Activated gamma-delta T cell treated with anti-CD3 and anti-CD28 coated beads, Interleukin-2, amount 50 U/mL, for 16 hours (primary cell): ENCODE measurements at regions not wholly inside any gene's neighbourhood (a gene's known extent, or its start where the extent isn't known, plus 50 kb on each side); places are given as distances from the start of the nearest gene placed in this dataset.

Source experiments
- DNase-seq: peaks from one replicate; pipeline ENCODE4 v3.0.0-alpha.2; 2020; ENCODE audit warnings: low read depth

DNA sequence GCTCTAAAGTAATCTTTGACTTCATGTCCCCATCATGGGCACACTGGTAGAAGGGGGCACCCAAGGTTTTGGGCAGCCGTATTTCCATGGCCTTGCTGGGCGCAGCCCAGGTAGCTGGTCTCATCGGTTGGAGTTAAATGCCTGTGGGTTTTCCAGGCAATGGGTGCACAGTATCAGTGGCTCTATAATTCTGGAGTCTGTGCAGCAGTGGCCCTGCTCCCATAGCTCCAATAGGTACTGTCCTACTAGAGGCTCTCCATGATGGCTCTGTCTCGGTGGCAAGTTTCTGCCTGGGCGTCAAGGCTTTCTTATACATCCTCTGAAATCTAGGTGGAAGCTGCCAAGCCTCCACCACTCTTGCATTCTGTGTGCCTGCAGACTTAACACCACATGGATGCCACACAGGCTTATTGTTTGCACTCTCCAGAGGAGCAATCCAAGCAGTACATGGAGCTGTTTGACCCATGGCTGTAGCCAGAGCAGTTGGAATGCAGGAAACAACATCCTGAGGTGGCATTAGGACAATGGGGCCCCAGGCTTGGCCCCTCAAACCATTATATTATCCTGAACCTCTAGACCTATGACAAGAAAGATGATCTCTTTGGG, 60.5 kb upstream of the UGT8 start:
- no peak for DNase-seq

DNA sequence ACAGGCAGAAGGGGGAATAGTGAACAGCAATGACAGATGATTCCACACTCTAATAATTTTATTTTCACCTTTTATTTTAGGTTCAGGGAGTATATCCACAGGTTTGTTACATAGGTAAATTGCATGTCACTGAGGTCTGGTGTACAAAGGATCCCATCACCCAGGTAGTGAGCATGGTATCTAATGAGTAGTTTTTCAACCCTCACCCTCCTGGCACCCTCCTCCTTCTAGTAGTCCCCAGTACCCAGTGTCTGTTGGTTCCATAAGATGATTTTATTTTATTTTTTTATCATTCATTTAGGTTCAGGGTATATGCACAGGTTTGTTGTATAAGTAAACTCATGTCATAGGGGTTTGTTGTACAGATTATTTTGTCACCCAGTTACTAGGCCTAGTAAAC, 58.6 kb upstream of the UGT8 start:
- no peak for DNase-seq

DNA sequence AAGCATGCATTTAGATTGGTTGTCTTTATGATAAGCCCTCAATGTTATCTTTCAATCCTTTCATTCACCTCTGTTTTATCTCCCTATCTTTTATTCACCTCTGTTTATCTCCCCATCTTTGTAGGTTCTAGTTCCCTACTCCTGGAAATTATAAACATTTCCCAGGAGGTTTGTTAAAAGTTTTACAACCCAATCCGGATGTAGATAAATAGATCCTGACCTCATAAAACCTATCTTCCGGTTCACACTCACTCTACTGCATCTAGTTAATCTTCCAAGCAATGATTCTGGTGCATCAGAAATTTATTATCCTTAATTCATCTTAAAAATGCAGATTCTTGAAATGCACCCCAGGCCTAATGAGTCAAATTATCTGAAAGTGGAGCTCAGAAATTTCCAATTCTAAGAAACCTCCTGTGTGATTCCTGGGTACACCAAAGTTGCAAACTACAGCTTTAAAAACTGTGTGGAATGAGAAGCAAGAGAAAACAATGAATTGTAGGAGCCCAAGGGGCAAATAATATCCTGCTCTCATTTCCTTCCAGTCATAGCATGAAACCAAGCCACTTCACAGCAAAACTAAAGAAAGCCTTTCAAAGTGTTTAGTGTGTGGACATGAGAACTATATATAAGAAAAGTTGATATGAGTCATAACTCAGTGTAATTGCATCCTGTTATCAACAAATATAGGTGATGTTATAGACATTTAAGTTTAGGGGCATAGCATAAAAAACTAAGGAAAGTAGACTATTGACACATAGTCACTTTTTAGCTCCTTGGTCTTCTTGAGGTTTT, 51.1 kb upstream of the UGT8 start:
- no peak for DNase-seq
